GM06990 (cell line): ENCODE measurements at regions not wholly inside any gene's neighbourhood (a gene's known extent, or its start where the extent isn't known, plus 50 kb on each side); places are given as distances from the start of the nearest gene placed in this dataset.

ENCODE experiments used
- DNase-seq: peaks from one replicate; pipeline ENCODE4 v3.0.0-alpha.2; 2011; ENCODE audit not compliant: insufficient read length; ENCODE audit errors: extremely low read depth
- H3K27me3 ChIP-seq: replicated peaks from 2 replicates; pipeline ENCODE4 v1.6.0; 2011; ENCODE audit warnings: low read length; ENCODE audit not compliant: control insufficient read depth, insufficient read depth
- H3K36me3 ChIP-seq: 2 replicates; pipeline ENCODE4 v1.5.1; 2011; ENCODE audit warnings: low read length; ENCODE audit not compliant: control insufficient read depth, insufficient read depth
- H3K4me3 ChIP-seq: replicated peaks from 2 replicates; pipeline ENCODE4 v1.5.1; 2011; ENCODE audit warnings: low read depth, mild to moderate bottlenecking, control low read depth, low read length
- TF ChIP-seq, protein P1 (sequence below): IDR thresholded peaks from 2 replicates; pipeline ENCODE4 v1.5.1; 2011; ENCODE audit warnings: low read length, control low read depth, mild to moderate bottlenecking, inconsistent platforms; ENCODE audit not compliant: insufficient read depth, poor library complexity, severe bottlenecking

DNA sequence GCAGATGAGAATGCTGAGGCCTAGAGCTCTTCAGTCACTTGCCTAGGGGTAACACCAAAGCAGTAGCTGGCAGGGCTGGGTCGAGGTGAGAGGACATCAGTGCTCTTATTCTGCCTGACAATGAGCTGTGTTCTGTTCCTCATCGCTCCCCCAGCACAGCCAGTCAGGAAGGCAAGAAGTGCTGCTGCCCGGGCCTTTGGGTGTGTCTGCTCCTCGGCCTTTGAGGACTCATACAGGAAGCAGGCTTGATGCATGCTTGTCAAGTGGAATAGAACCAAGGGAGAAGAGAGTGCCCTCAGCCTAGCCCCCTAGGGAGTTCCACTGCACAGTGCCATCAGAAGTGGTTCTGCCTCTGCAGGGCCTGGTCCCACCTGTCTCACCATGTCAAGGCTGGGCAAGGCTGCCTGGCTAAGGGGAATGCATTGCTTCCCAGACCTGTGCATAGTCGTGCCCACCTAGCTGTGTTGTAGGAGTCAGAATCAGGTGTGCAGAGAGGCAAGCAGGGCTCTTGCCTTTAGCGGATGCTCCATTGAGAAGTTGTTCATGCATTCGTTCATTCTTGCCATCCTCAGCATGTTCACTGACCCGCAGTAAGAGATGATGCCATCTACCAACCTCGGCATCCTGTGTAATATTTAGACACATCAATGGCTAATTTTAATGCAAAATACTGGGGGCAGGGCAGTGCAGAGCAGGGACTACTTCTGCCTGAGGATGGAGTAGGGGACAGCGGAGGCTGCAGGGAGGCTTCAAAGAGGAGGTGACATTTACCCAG lies 156.6 kb downstream of the RPS24 start:
- TF ChIP-seq, protein P1, sequence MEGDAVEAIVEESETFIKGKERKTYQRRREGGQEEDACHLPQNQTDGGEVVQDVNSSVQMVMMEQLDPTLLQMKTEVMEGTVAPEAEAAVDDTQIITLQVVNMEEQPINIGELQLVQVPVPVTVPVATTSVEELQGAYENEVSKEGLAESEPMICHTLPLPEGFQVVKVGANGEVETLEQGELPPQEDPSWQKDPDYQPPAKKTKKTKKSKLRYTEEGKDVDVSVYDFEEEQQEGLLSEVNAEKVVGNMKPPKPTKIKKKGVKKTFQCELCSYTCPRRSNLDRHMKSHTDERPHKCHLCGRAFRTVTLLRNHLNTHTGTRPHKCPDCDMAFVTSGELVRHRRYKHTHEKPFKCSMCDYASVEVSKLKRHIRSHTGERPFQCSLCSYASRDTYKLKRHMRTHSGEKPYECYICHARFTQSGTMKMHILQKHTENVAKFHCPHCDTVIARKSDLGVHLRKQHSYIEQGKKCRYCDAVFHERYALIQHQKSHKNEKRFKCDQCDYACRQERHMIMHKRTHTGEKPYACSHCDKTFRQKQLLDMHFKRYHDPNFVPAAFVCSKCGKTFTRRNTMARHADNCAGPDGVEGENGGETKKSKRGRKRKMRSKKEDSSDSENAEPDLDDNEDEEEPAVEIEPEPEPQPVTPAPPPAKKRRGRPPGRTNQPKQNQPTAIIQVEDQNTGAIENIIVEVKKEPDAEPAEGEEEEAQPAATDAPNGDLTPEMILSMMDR: no peak
- DNase-seq: no peak
- Histone ChIP-seq H3K27me3 (no peaks in the 10 kb centered on the region; the same call in 1 of the 2 replicates), H3K36me3 (no peaks in the 10 kb centered on the region), H3K4me3 (no peak overlapping the region)

DNA sequence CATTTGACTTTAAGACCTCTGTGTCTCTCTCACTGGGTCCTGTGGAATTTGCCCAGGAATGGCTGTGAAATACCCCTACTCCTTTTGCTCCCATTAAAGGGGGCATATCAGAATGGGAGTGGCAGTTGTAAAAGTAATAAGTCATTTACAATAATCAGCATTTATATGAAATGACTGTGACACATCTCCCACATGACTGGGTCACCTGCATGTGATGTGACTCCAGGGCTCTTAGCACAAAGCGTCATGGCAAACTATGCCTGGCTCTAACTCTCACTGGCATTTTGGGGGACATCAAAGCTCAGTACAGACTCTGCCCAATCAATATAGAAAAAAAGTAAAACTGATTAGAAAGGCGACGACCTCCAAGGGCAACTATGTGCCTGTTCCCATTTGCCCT lies 157.6 kb downstream of the RPS24 start:
- TF ChIP-seq, protein P1: no peak
- Histone ChIP-seq H3K4me3 (no peak overlapping the region), H3K27me3 (no peaks in the 10 kb centered on the region; the same call in 1 of the 2 replicates), H3K36me3 (no peaks in the 10 kb centered on the region)
- no peak for DNase-seq

DNA sequence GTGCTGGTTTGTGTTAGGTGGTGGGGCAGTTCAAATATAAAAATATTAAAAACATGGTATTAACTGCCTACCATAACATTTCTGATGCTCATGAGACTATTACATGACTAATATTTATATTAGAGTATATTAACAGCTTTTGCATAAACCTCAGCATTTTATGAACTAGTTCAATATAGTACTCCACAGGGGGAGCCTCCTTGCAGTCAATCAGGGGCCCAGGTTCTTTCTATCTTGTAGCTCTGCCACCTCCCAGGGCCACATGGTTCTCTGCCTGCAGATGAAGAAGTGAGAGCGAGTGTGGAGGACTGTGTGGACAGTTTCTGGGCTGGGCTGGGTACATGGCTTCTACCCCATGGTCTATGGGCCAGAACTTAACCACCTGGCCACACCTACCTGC lies 159.5 kb downstream of the RPS24 start:
- Histone ChIP-seq H3K4me3 (no peak overlapping the region), H3K36me3 (no peaks in the 10 kb centered on the region), H3K27me3 (no peaks in the 10 kb centered on the region; the same call in none of the 2 replicates)
- DNase-seq: no peak
- TF ChIP-seq, protein P1: no peak

DNA sequence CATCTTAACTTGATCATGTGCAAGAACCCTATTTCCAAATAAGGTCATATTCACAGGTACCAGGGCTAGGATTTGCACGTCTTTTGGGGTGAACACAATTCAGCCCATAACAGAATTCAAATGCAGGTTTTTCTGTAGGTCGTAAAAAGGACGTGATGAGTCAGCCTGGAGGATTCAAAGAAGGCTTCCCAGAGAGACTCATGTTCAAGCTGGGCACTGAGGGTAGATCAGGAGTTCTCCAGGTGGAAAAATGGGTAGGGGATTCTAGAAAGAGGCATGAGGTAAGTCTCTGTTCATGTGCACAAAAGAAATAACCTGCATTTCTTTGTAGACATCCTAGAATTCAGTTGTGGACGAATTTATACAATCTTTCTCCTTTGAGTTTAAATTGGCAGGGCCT lies 160.4 kb downstream of the RPS24 start:
- no peaks in the 10 kb centered on the region; the same call in none of the 2 replicates for H3K27me3 ChIP-seq
- DNase-seq: no peak
- TF ChIP-seq, protein P1: no peak
- no peak overlapping the region for H3K4me3 ChIP-seq
- H3K36me3 ChIP-seq: no peaks in the 10 kb centered on the region

DNA sequence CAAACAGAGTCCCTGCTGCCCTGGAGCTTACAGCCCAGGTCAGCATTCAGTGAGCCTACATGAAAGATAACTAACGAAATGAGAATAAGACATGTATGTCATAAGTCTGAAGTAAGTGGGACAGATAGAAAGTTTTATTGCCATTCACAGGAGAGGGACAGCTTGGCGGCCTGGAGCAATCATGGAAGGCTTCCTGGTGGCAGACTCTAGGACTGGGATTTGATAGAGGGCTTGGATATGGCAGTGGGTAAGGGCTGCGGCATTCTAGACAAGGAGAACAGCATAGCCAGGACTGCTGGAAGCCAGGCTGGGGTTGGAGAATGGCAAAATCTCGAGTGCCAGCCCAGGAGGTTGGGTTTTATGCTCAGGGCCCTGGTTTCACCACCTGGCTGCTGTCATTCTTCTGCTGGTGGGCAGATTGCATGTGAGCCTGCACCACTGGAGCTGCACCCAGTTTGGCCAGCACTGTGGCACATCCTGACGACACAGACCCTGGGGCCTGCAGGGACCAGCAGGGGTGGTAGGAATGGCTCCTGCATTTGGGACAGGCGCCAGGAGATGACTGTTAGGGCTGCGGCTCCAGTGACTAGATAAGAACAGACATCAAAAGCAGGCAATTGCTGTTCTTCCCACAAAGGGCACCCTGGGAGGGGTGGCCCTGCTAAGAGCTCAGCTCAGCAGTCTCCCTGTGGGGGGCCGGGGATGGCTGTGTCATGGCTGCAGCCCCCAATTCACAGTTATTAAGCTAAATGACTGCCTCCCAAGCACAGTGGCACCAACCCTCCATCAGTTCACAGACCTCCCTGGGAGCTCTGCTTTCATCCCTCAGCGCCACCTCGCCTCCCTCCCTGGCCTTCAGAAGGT lies 161.1 kb downstream of the RPS24 start:
- Histone ChIP-seq H3K4me3 (no peak overlapping the region), H3K36me3 (no peaks in the 10 kb centered on the region), H3K27me3 (no peaks in the 10 kb centered on the region; the same call in none of the 2 replicates)
- TF ChIP-seq, protein P1: no peak
- DNase-seq: no peak
